Activated T-cell treated with anti-CD3 and anti-CD28 coated beads, Interleukin-2, amount 50 U/mL, for 4 hours (primary cell): ENCODE measurements at regions not wholly inside any gene's neighbourhood (a gene's known extent, or its start where the extent isn't known, plus 50 kb on each side); places are given as distances from the start of the nearest gene placed in this dataset.

ENCODE experiments used
- ATAC-seq, 2 donors: fragments of 200-7000 bp; cut with Tn5 transposase; one replicate each; pipeline ENCODE4 v1.10.0; 2021
- DNase-seq: peaks from one replicate; pipeline ENCODE4 v3.0.0-alpha.2; 2020
- H3K27me3 Mint-ChIP-seq: one replicate; pipeline ENCODE4 v1.8.0; 2021; ENCODE audit warnings: low read depth, mixed read lengths
- H3K36me3 Mint-ChIP-seq: one replicate; pipeline ENCODE4 v1.8.0; 2022; ENCODE audit warnings: mixed read lengths; ENCODE audit not compliant: insufficient read depth
- H3K4me1 Mint-ChIP-seq: one replicate; pipeline ENCODE4 v1.8.0; 2021; ENCODE audit warnings: low read depth, mixed read lengths
- H3K4me3 Mint-ChIP-seq: one replicate; pipeline ENCODE4 v1.8.0; 2021; ENCODE audit warnings: mild to moderate bottlenecking, moderate library complexity, mixed read lengths
- H3K9me3 Mint-ChIP-seq: one replicate; pipeline ENCODE4 v1.8.0; 2021; ENCODE audit warnings: mixed read lengths

DNA sequence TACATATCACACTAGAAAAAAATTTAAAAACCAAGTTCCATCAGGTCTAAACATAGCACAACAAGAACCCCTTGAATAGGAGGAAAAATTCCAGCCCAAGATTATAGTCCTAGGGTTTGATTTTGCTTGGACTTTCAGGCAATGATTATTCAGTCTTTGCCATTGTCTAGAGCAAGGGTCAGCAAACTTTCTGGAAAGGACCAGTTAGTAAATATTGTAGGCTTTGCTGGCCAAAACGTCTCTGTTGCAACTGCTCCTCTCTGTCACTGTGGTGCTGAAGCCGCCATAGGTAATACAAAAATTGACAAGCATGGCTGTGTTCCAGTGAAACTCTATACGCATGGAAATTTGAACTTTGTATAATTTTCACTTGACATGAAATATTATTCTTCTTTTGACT is 95.5 kb upstream of the UBAC2 start:
- peaks cover 3% of the 10 kb centered on the region for H3K4me1 Mint-ChIP-seq
- H3K4me3 Mint-ChIP-seq, result no peak overlapping the region
- DNase-seq (no peak), ATAC-seq (no peak)
- peaks cover 8% of the 10 kb centered on the region for H3K27me3 Mint-ChIP-seq
- peaks cover 8% of the 10 kb centered on the region for H3K9me3 Mint-ChIP-seq
- no peaks in the 10 kb centered on the region for H3K36me3 Mint-ChIP-seq

DNA sequence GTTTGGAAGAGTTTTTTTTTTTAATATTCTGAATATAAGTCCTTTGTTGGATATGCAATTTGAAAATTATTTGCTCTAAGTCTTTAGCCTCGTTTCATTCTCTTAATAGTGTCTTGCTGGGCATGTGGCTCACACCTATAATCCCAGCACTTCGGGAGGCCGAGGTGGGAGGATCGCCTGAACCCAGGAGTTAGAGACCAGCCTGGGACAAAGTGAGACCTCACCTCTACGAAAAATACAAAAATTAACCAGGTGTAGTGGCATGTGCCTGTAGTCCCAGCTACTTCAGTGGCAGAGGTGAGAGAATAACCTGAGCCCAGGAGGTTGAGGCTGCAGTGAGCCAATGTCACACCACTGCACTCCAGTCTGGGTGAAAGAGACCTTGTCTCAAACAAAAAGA is 87.3 kb upstream of the UBAC2 start:
- no peaks in the 10 kb centered on the region for H3K4me1 Mint-ChIP-seq
- no peaks in the 10 kb centered on the region for H3K27me3 Mint-ChIP-seq
- H3K9me3 Mint-ChIP-seq, result peaks cover 4% of the 10 kb centered on the region
- ATAC-seq, result no peak
- H3K4me3 Mint-ChIP-seq, result no peak overlapping the region
- DNase-seq, result no peak
- H3K36me3 Mint-ChIP-seq, result no peaks in the 10 kb centered on the region

DNA sequence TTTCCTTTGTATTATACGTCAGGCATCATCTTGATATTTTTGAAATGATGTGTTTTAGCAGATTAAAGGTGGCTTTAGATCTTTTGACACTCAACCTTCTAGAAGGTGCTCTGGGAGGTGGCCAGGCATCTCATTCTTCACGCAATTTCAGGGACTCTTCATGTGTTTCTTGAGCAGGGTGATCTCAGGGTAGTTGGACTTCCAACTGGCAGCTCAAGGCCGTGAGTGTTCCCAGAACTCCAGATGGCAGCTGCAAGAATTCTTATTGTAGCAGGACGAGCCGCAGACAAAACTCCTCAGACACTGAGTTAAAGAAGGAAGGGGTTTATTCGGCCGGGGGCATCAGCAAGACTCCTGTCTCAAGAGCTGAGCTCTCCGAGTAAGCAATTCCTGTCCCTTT is 82.5 kb upstream of the UBAC2 start:
- no peak for DNase-seq
- no peak for ATAC-seq
- H3K27me3 Mint-ChIP-seq, result peaks cover 6% of the 10 kb centered on the region
- H3K36me3 Mint-ChIP-seq, result no peaks in the 10 kb centered on the region
- no peak overlapping the region for H3K4me3 Mint-ChIP-seq
- peaks cover 28% of the 10 kb centered on the region for H3K4me1 Mint-ChIP-seq
- H3K9me3 Mint-ChIP-seq, result peaks cover 6% of the 10 kb centered on the region

DNA sequence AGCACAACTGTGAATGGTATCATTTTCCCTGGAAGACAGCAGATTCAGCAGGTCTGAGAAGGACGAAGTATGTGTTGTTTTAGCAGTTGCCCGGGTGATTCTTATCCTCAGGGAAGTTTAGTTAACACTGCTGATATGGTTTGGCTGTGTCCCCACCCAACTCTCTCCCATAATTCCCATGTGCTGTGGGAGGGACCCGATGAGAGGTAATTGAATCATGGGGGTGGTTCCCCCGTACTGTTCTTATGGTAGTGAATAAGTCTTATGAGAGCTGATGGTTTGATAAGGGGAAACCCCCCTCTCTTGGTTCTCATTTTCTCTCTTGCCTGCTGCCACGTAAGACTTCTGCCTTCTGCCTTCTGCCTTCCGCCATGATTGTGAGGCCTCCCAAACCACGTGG is 81.0 kb upstream of the UBAC2 start:
- H3K36me3 Mint-ChIP-seq, result no peaks in the 10 kb centered on the region
- H3K27me3 Mint-ChIP-seq, result peaks cover 6% of the 10 kb centered on the region
- peaks cover 35% of the 10 kb centered on the region for H3K4me1 Mint-ChIP-seq
- no peak for DNase-seq
- H3K9me3 Mint-ChIP-seq, result peaks cover 6% of the 10 kb centered on the region
- H3K4me3 Mint-ChIP-seq, result no peak overlapping the region
- ATAC-seq, result peak; percentile 93 to 96

DNA sequence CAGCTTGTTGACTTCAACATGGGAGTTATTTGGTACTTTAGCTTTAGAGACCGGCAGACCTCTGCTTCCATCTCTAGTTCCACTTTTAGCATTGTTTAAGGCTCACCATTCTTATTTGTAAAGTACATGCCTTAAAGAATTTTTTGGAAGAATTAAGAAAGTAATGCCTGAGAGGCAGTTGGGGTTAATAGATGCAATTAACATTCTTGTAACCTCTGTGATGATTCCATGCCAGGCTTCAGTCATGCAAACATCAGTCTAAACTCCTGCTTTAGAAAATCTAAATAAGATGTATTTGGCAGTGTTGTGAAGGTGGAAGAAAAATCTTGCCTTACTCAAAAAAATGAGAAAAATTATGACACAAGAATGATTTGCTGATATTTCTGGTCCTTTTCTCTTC is 79.9 kb upstream of the UBAC2 start:
- Mint-ChIP-seq H3K36me3 (no peaks in the 10 kb centered on the region), H3K9me3 (peaks cover 6% of the 10 kb centered on the region), H3K4me3 (no peak overlapping the region), H3K4me1 (peaks cover 45% of the 10 kb centered on the region), H3K27me3 (peaks cover 6% of the 10 kb centered on the region)
- ATAC-seq (no peak), DNase-seq (no peak)

DNA sequence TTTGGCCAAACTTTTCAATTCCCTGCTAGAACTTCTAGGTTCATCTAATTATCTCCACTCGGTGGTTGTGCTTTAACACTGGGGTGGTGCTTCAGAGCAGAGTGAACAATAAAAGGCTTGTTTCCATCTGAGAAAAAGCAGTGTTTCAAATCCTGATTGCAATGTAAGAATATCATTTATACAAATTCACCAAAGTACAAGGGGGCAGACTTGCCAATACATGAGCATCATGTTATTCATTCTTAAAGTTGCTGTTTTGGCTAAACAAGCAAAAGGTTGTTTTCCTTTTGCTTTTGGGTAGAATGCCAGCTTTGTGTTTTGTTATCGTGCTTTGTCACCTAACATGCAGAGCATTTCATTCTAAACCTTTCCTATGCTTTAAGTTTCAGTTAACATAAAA is 78.5 kb upstream of the UBAC2 start:
- H3K4me3 Mint-ChIP-seq, result no peak overlapping the region
- H3K36me3 Mint-ChIP-seq, result no peaks in the 10 kb centered on the region
- DNase-seq (no peak), ATAC-seq (no peak)
- H3K9me3 Mint-ChIP-seq, result peaks cover 6% of the 10 kb centered on the region
- peaks cover 6% of the 10 kb centered on the region for H3K27me3 Mint-ChIP-seq
- H3K4me1 Mint-ChIP-seq, result peaks cover 45% of the 10 kb centered on the region

DNA sequence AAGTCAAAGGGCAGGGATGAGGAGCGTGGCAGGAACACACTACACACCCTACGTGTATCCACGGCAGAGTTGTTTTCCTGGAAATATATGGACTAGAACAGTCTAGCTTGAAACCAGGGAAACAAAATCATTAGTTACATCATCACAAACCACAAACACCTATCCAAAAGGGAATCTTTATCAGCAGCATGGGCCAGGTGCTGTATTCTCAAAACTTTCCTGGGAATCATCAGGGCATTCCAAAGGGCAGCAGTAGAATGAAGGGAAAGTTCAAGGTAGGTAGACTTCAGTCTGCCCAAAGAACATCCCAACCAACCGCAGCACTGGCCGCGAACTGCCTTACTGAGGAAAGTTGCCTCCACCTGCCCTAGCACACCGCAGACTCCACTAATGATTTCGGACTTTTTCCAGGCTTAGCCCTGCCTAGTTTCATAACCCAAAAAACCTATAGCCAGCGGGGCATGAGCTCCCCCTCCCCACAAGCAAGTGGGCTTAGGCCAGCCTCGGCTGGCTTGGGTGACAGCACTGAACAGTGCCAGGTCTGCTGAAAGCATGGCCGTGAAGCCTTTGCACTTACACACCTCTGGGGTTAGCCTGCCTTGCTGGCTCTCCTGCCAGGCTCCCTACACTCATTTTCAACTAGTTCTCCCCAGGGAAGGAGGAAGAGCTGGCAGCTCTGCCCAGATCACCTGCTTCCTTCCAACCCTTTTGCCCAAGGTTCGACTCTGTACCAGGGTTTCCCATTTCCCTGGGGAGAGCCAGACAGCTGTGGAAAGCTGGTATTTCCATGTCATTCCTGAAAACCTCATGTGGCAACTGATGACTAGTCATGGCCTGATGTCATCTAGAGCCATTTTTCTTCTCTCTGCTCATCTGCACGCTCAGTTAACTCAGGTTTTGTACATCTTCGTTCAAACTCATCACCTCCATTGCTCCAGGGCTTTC is 77.3 kb upstream of the UBAC2 start:
- peaks cover 45% of the 10 kb centered on the region for H3K4me1 Mint-ChIP-seq
- H3K4me3 Mint-ChIP-seq, result no peak overlapping the region
- no peak for ATAC-seq
- no peaks in the 10 kb centered on the region for H3K36me3 Mint-ChIP-seq
- no peak for DNase-seq
- H3K27me3 Mint-ChIP-seq, result peaks cover 6% of the 10 kb centered on the region
- peaks cover 6% of the 10 kb centered on the region for H3K9me3 Mint-ChIP-seq

DNA sequence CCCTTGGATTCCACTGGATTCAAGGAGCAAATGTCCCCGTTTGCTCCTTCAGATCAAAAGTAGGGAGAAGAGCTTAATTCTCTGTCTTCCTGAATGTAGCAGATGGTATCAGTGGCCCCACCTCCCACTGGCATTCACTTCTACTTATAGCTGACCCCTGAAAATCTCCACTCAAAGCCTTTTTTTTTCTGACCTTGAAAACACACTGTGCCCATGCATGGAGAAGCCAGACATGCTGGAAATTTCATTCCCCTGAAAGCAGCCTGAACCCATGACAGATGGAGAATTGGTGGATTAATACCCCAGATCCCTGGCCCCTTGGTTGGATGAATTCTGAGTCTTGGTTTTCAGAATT is 76.6 kb upstream of the UBAC2 start:
- Mint-ChIP-seq H3K27me3 (peaks cover 6% of the 10 kb centered on the region), H3K4me1 (peaks cover 45% of the 10 kb centered on the region), H3K36me3 (no peaks in the 10 kb centered on the region), H3K9me3 (peaks cover 6% of the 10 kb centered on the region), H3K4me3 (no peak overlapping the region)
- ATAC-seq, result no peak
- no peak for DNase-seq

DNA sequence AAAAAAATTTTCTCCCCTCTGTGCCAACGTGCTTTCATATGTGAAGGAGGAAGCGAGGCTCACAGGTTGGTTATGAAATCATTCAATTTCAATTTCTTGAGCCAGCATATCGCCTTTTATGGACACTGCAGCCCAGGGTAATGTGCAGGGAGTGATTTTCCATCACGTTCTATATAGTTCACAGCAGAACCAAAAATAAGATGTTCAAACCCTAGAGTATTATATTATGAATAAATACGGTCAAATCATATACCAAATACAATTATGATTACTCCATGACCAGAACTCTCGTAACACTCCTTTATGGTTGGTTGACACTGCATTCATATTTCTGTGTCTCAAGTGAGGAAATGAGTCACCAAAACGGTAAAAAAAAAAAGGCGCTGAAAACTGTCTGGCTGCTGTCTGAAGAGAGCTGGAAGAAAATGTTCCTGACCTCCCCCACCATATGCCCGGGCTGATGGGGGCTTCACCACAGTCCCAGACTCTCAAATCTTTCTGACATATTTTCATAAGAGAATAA is 75.8 kb upstream of the UBAC2 start:
- H3K36me3 Mint-ChIP-seq, result no peaks in the 10 kb centered on the region
- ATAC-seq, result peak; percentile 85 to 93
- peaks cover 6% of the 10 kb centered on the region for H3K27me3 Mint-ChIP-seq
- no peak for DNase-seq
- H3K9me3 Mint-ChIP-seq, result peaks cover 6% of the 10 kb centered on the region
- peaks cover 40% of the 10 kb centered on the region for H3K4me1 Mint-ChIP-seq
- H3K4me3 Mint-ChIP-seq, result peak overlapping the region; percentile 24

DNA sequence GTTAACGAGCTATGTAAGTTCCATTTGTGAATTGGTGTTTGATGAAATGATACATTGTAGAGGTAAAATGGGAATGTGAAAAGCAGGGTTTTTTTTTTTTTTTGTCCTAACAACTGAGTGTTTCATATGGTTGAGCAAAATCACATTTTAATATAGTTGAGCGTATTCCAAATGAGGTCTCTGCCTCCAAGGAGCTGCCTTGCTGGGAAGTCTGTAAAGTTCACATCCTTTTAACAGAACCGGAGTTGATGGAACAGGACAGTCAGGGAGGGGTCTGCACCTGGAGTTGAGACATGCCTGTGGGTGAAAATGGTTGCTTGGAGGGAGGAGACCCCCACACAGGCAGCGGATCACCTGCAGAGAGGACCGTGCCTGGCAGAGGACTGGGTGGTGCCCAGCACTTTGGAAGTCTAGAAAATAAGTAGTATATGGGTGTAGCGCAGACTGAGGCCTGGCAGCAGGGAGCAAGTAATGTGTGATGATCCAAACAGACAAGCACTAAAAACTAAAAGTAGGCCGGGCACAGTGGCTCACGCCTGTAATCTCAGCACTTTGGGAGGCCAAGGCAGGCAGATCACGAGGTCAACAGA is 75.2 kb upstream of the UBAC2 start:
- DNase-seq (no peak), ATAC-seq (no peak)
- peaks cover 37% of the 10 kb centered on the region for H3K4me1 Mint-ChIP-seq
- peaks cover 6% of the 10 kb centered on the region for H3K27me3 Mint-ChIP-seq
- no peaks in the 10 kb centered on the region for H3K36me3 Mint-ChIP-seq
- peaks cover 4% of the 10 kb centered on the region for H3K9me3 Mint-ChIP-seq
- H3K4me3 Mint-ChIP-seq, result peak overlapping the region; percentile 24

DNA sequence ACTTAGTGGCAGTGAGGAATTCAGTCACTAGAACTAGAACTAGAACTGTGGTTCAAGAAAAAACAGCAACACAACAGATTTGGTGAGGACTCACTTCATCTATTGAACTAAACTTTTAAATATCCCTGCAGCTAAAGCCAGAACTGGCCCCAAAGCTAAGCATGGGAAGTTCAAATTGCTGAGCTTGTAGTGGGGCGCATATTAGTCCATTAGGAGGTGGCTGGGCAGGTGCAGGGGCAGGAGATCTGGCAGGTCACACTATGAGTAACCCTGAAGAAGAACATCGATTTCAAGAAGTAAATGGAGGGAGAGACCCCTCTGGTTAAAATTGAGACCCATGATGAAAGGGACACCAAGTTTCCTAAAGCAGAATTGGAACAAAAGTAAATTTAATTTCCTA is 73.8 kb upstream of the UBAC2 start:
- no peaks in the 10 kb centered on the region for H3K36me3 Mint-ChIP-seq
- ATAC-seq, result no peak
- no peak for DNase-seq
- peaks cover 25% of the 10 kb centered on the region for H3K4me1 Mint-ChIP-seq
- H3K27me3 Mint-ChIP-seq, result peaks cover 6% of the 10 kb centered on the region
- no peak overlapping the region for H3K4me3 Mint-ChIP-seq
- no peaks in the 10 kb centered on the region for H3K9me3 Mint-ChIP-seq

DNA sequence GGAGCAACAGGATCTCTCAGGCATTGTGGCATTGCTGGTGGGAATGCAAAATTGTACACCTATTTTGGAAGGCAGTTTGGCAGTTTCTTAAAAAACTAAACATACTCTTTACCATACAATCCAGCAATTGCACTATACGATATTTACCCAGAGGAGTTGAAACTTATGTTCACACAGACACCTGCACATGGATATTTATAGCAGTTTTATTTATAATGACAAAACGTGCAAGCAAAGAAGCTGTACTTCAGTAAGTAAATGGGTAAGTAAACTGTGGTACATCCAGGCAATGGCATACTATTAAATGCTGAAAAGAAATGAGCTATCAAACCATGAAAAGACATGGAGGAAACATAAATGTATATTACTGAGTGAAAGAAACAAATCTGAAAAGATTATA is 71.6 kb upstream of the UBAC2 start:
- ATAC-seq, result no peak
- H3K9me3 Mint-ChIP-seq, result no peaks in the 10 kb centered on the region
- H3K27me3 Mint-ChIP-seq, result no peaks in the 10 kb centered on the region
- no peak for DNase-seq
- no peak overlapping the region for H3K4me3 Mint-ChIP-seq
- H3K36me3 Mint-ChIP-seq, result no peaks in the 10 kb centered on the region
- peaks cover 15% of the 10 kb centered on the region for H3K4me1 Mint-ChIP-seq

DNA sequence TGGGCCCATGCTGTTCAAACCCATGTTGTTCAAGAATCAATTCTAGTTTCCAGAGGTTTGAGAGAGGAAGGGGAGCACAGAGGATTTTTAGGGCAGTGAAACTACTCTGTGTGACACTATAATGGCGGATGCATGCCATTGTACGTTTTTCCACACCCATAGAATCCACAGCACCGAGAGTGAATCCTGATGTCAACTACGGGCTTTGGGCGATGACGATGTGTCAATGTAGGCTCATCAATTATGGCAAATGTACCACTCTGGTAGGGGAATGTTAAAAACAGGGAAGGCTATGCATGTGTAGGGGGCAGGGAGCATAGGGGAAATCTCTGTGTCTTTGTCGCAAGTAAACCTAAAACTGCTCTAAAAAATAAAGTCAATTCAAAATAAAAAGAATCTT is 70.7 kb upstream of the UBAC2 start:
- Mint-ChIP-seq H3K4me1 (peaks cover 7% of the 10 kb centered on the region), H3K36me3 (no peaks in the 10 kb centered on the region), H3K4me3 (no peak overlapping the region), H3K27me3 (no peaks in the 10 kb centered on the region), H3K9me3 (no peaks in the 10 kb centered on the region)
- no peak for DNase-seq
- no peak for ATAC-seq

DNA sequence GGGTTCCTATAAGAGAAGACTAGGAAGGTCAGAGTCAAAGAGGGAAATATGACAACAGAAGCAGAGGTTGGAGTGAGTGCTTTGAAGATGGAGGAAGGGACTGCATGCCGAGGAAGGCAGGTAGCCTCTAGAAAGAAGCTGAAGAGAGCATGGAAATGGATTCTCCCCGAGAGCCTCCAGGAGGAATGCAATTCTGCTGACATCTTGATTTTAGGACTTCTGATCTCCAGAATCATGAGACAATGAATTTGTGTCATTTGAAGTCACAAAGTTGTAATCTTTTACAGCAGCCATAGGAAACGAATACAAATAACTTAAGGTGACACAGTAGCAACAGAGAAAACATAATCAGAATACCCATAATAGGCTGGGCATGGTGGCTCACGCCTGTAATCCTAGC is 69.2 kb upstream of the UBAC2 start:
- H3K36me3 Mint-ChIP-seq, result no peaks in the 10 kb centered on the region

DNA sequence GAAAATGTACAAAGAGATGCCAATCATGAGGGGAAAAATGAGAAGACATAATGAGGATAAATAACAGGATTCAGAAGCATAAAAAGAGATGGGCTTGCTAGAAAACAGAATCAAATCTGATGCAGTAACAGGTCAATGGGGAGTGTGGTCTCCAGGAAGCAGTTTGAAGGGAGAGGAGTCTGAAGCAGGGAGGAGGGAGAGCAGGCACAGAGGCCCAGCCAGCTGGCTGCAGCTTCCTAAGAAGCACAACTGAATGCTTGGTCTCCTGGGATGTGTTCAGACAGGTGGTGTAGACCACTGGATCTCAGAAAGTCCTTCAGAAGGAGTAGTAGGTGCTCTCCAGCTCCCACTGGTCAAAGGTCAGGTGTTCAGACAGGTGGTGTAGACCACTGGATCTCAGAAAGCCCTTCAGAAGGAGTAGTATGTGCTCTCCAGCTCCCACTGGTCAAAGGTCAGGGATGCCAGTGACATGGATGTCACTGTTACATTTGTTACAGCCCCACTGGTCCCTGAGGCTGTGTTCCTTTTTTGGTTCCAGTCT is 68.3 kb upstream of the UBAC2 start:
- H3K4me3 Mint-ChIP-seq, result no peak overlapping the region
- no peak for ATAC-seq
- DNase-seq, result no peak
- no peaks in the 10 kb centered on the region for H3K4me1 Mint-ChIP-seq
- H3K36me3 Mint-ChIP-seq, result no peaks in the 10 kb centered on the region
- H3K27me3 Mint-ChIP-seq, result no peaks in the 10 kb centered on the region
- no peaks in the 10 kb centered on the region for H3K9me3 Mint-ChIP-seq

More for the DNA sequence above, 69.2 kb upstream of the UBAC2 start:
- ATAC-seq, result no peak
- H3K9me3 Mint-ChIP-seq, result no peaks in the 10 kb centered on the region
- no peaks in the 10 kb centered on the region for H3K27me3 Mint-ChIP-seq
- H3K4me3 Mint-ChIP-seq, result no peak overlapping the region
- no peaks in the 10 kb centered on the region for H3K4me1 Mint-ChIP-seq
- DNase-seq, result no peak
